ENCODE measurements at regions not wholly inside any gene's neighbourhood (a gene's known extent, or its start where the extent isn't known, plus 50 kb on each side); places are given as distances from the start of the nearest gene placed in this dataset.

DNA sequence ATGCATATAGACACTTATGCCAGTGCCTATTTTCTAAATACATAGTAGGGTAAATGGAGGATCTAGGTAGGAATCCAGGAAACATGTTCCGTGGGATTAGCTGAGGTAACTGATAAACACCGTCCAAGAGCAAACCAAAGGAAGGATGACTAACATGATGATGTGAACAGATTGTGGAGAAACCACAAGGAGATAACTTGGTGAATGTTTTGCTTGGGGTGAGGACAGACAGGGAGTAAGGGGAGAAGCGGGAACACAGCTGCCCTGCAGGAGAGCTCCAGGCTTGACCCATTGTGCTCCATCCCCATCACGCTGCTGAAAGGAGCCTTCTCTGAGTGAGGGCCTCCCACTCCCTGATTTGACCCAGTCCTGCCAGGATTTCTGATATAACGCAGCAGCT lies 87.0 kb upstream of the ZC3H11B start:
- TF ChIP-seq TAF1 (IDR thresholded peaks at IDR 0.05; ENCODE audit: low read depth) (no peak), TCF12 (IDR thresholded peaks at IDR 0.05; ENCODE audit: low read depth) (no peak), CEBPB (IDR thresholded peaks at IDR 0.05) (no peak), RAD21 (IDR thresholded peaks at IDR 0.05; ENCODE audit: low read depth) (no peak), USF1 (IDR thresholded peaks at IDR 0.05) (no peak), FOXM1 (IDR thresholded peaks at IDR 0.05; ENCODE audit: borderline replicate concordance, low read depth) (no peak), NFIC (IDR thresholded peaks at IDR 0.05) (no peak), ZBTB7A (IDR thresholded peaks at IDR 0.05; ENCODE audit: low read depth) (no peak), REST (IDR thresholded peaks at IDR 0.05; ENCODE audit: low read depth) (no peak), CREB1 (IDR thresholded peaks at IDR 0.05; ENCODE audit: low read depth) (no peak), EGR1 (IDR thresholded peaks at IDR 0.05) (no peak)
- TF ChIP-seq, protein P1, sequence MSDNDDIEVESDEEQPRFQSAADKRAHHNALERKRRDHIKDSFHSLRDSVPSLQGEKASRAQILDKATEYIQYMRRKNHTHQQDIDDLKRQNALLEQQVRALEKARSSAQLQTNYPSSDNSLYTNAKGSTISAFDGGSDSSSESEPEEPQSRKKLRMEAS (IDR thresholded peaks at IDR 0.05): no peak
